ENCODE measurements at regions not wholly inside any gene's neighbourhood (a gene's known extent, or its start where the extent isn't known, plus 50 kb on each side); places are given as distances from the start of the nearest gene placed in this dataset.

- H3K9me2 ChIP-seq (ENCODE audit: insufficient read depth, low read length): no peaks in the 10 kb centered on the region
- no peaks in the 10 kb centered on the region for H3K4me1 ChIP-seq (ENCODE audit: insufficient read depth, low read length, poor library complexity, severe bottlenecking)
- no peak overlapping the region for H3K4me2 ChIP-seq (ENCODE audit: low read length)
- no peak overlapping the region for H3K27ac ChIP-seq (ENCODE audit: low read depth, low read length, poor library complexity, severe bottlenecking)
- BruUV-seq (replicated peaks): no TSS peak
- DNase-seq (ENCODE audit: low spot score): no peak
- H2AFZ ChIP-seq (ENCODE audit: low read length): no peak overlapping the region
- no peak overlapping the region for H3K4me3 ChIP-seq (ENCODE audit: low read depth, low read length, poor library complexity, severe bottlenecking)
- ChIA-PET CTCF (ENCODE audit: unreplicated experiment) (no interaction called here), POLR2A (no interaction called here)
- no peaks in the 10 kb centered on the region for H3K36me3 ChIP-seq (ENCODE audit: insufficient read depth, low read length)
- no peaks in the 10 kb centered on the region for H3K79me2 ChIP-seq (ENCODE audit: insufficient read depth, low read depth, low read length)
- H3K9me3 ChIP-seq (ENCODE audit: low read length): no peaks in the 10 kb centered on the region
- no peak for TF ChIP-seq CTCF (conservative IDR thresholded peaks at IDR 0.05; ENCODE audit: low read length)
- TF ChIP-seq EZH2phosphoT487 (IDR thresholded peaks at IDR 0.05; ENCODE audit: borderline replicate concordance, low read depth, low read length): no peak
- H4K20me1 ChIP-seq (ENCODE audit: insufficient read depth, low read length): no peaks in the 10 kb centered on the region
- intact Hi-C loops (cut with micrococcal nuclease; ENCODE audit: unreplicated experiment): no loop called here
Observed at GRCh38 chr4:64166365-64166764, 242.9 kb downstream of the TECRL start.

- no TSS peak for BruUV-seq (replicated peaks)
- H3K4me3 ChIP-seq (ENCODE audit: low read depth, low read length, poor library complexity, severe bottlenecking): no peak overlapping the region
- no peaks in the 10 kb centered on the region for H3K9me3 ChIP-seq (ENCODE audit: low read length)
Observed at GRCh38 chr4:64158648-64159326, 250.5 kb downstream of the TECRL start.

More at GRCh38 chr4:64158648-64159326, 250.5 kb downstream of the TECRL start:
- Histone ChIP-seq H3K79me2 (ENCODE audit: insufficient read depth, low read depth, low read length) (no peaks in the 10 kb centered on the region), H3K4me1 (ENCODE audit: insufficient read depth, low read length, poor library complexity, severe bottlenecking) (no peaks in the 10 kb centered on the region), H3K27ac (ENCODE audit: low read depth, low read length, poor library complexity, severe bottlenecking) (no peak overlapping the region), H3K9me2 (ENCODE audit: insufficient read depth, low read length) (no peaks in the 10 kb centered on the region), H4K20me1 (ENCODE audit: insufficient read depth, low read length) (no peaks in the 10 kb centered on the region), H3K4me2 (ENCODE audit: low read length) (peak overlapping the region; percentile 43; the same call in 1 of the 2 replicates), H3K36me3 (ENCODE audit: insufficient read depth, low read length) (no peaks in the 10 kb centered on the region), H2AFZ (ENCODE audit: low read length) (peak overlapping the region; percentile 11; the same call in 1 of the 2 replicates)
- CTCF ChIA-PET (ENCODE audit: unreplicated experiment): no interaction called here
- TF ChIP-seq EZH2phosphoT487 (IDR thresholded peaks at IDR 0.05; ENCODE audit: borderline replicate concordance, low read depth, low read length) (no peak), CTCF (conservative IDR thresholded peaks at IDR 0.05; ENCODE audit: low read length) (peak; percentile 93)
- DNase-seq (ENCODE audit: low spot score): peak; percentile 66
- intact Hi-C loops (cut with micrococcal nuclease; ENCODE audit: unreplicated experiment): loop anchor here (2.0 kb wide), 1 partner anchor 380 kb away; no protein-coding TSS in a partner anchor
- POLR2A ChIA-PET: interaction anchor here (0.7 kb wide), 1 partner anchor 351 kb away, joined by 3 read pairs; no protein-coding TSS in a partner anchor

Measured in OCI-LY7 (cell line).